CD14-positive monocyte (primary cell): ENCODE measurements at regions not wholly inside any gene's neighbourhood (a gene's known extent, or its start where the extent isn't known, plus 50 kb on each side); places are given as distances from the start of the nearest gene placed in this dataset.

Experiments used
- DNase-seq, 3 donors: peaks; one replicate each; pipeline ENCODE4 v3.0.0-alpha.2; 2011 to 2022
- H2AFZ ChIP-seq: 2 replicates; pipeline ENCODE4 v1.6.0; 2012; ENCODE audit warnings: mild to moderate bottlenecking, low read depth, low read length, inconsistent platforms; ENCODE audit not compliant: insufficient read depth, poor library complexity, severe bottlenecking
- H3K27ac ChIP-seq, 2 donors: 1 replicate in 1 of 2; 2 replicates in 1 of 2; pipeline ENCODE4 v1.5.1; 2012 to 2013; ENCODE audit warnings: low read length in 2 of 2, control low read depth in 1 of 2, inconsistent platforms in 1 of 2, low read depth in 1 of 2, mild to moderate bottlenecking in 1 of 2
- H3K27me3 ChIP-seq, 2 donors: one replicate each; pipeline versions ENCODE4 v1.6.0 to v1.6.1; 2011 to 2013; ENCODE audit warnings: low read length in 2 of 2; ENCODE audit not compliant: control insufficient read depth in 2 of 2, insufficient read depth in 2 of 2
- H3K36me3 ChIP-seq, 2 donors: replicated peaks in 1 of 2; 1 replicate in 1 of 2; 2 replicates in 1 of 2; pipeline versions ENCODE4 v1.5.1 to v1.6.1; 2012 to 2013; ENCODE audit warnings: low read length in 2 of 2, control low read depth in 1 of 2, inconsistent platforms in 1 of 2, mild to moderate bottlenecking in 1 of 2; ENCODE audit not compliant: insufficient read depth in 2 of 2, control insufficient read depth in 1 of 2
- H3K4me1 ChIP-seq, 2 donors: 1 replicate in 1 of 2; 2 replicates in 1 of 2; pipeline versions ENCODE4 v1.5.1 to v1.6.1; 2012 to 2013; ENCODE audit warnings: low read length in 2 of 2, control low read depth in 1 of 2, inconsistent platforms in 1 of 2, mild to moderate bottlenecking in 1 of 2, moderate library complexity in 1 of 2; ENCODE audit not compliant: insufficient read depth in 2 of 2, control insufficient read depth in 1 of 2
- H3K4me2 ChIP-seq: replicated peaks from 2 replicates; pipeline ENCODE3; 2012; ENCODE audit warnings: low read length, moderate library complexity, mild to moderate bottlenecking; ENCODE audit not compliant: poor library complexity, severe bottlenecking; ENCODE audit errors: extremely low read depth
- H3K4me3 ChIP-seq, 3 experiments: fragments of 200-600 bp in 1 of 3; sonication (generic) in 1 of 3; replicated peaks in 1 of 3; 1 replicate in 2 of 3; 2 replicates in 1 of 3; pipeline ENCODE4 v1.5.1; 2011 to 2013; ENCODE audit warnings: low read length in 3 of 3, mild to moderate bottlenecking in 3 of 3, control low read depth in 2 of 3, low read depth in 2 of 3, inconsistent platforms in 1 of 3, moderate library complexity in 1 of 3
- H3K79me2 ChIP-seq: 2 replicates; pipeline ENCODE4 v1.6.0; 2012; ENCODE audit warnings: mild to moderate bottlenecking, control low read depth, inconsistent platforms, low read length, moderate library complexity; ENCODE audit not compliant: insufficient read depth
- H3K9ac ChIP-seq: 2 replicates; pipeline ENCODE4 v1.6.0; 2017; ENCODE audit warnings: low read length, mild to moderate bottlenecking; ENCODE audit not compliant: insufficient read depth, poor library complexity, severe bottlenecking
- H3K9me3 ChIP-seq, 2 donors: replicated peaks in 1 of 2; 1 replicate in 1 of 2; 2 replicates in 1 of 2; pipeline versions ENCODE4 v1.5.1 to v1.6.1; 2012 to 2013; ENCODE audit warnings: low read length in 2 of 2, control low read depth in 1 of 2; ENCODE audit not compliant: control insufficient read depth in 1 of 2, insufficient read depth in 1 of 2
- H4K20me1 ChIP-seq: 2 replicates; pipeline ENCODE4 v1.6.0; 2012; ENCODE audit warnings: mild to moderate bottlenecking, low read length, control low read depth, moderate library complexity; ENCODE audit not compliant: insufficient read depth
- H3K27ac Mint-ChIP-seq, 7 donors: one replicate each; pipeline ENCODE4 v1.8.0; 2020; ENCODE audit warnings: mild to moderate bottlenecking in 7 of 7, mixed read lengths in 7 of 7, moderate library complexity in 6 of 7, inconsistent platforms in 2 of 7
- H3K27me3 Mint-ChIP-seq, 3 donors: one replicate each; pipeline ENCODE4 v1.8.0; 2021 to 2022; ENCODE audit warnings: low read depth in 3 of 3, mild to moderate bottlenecking in 3 of 3, mixed read lengths in 3 of 3, moderate library complexity in 3 of 3, inconsistent platforms in 1 of 3
- H3K36me3 Mint-ChIP-seq, 2 donors: one replicate each; pipeline ENCODE4 v1.8.0; 2020; ENCODE audit warnings: mixed read lengths in 2 of 2, inconsistent platforms in 1 of 2, mild to moderate bottlenecking in 1 of 2
- H3K4me1 Mint-ChIP-seq: one replicate; pipeline ENCODE4 v1.8.0; 2020; ENCODE audit warnings: mild to moderate bottlenecking, mixed read lengths
- H3K4me3 Mint-ChIP-seq, 2 donors: one replicate each; pipeline ENCODE4 v1.8.0; 2020; ENCODE audit warnings: mild to moderate bottlenecking in 2 of 2, mixed read lengths in 2 of 2, moderate library complexity in 1 of 2
- H3K9me3 Mint-ChIP-seq, 7 donors: one replicate each; pipeline ENCODE4 v1.8.0; 2020 to 2022; ENCODE audit warnings: mixed read lengths in 7 of 7, mild to moderate bottlenecking in 6 of 7, moderate library complexity in 6 of 7, inconsistent platforms in 2 of 7
- CTCF ChIP-seq: fragments of 200-600 bp; IDR thresholded peaks from one replicate; pipeline ENCODE4 v1.8.0; 2022; ENCODE audit warnings: antibody characterized with exemption, mild to moderate bottlenecking
- WGBS: methylation state at CpG from one replicate; pipeline ENCODE4 v1.1.5; 2013; ENCODE audit warnings: missing lambda C conversion rate; ENCODE audit not compliant: insufficient coverage; 5-methylcytosine and 5-hydroxymethylcytosine counted together
- intact Hi-C, 2 donors: fragments of 100-400 bp; cut with micrococcal nuclease; formaldehyde crosslinking; loops; one replicate each; pipeline versions ENCODE4 v1.15.0 to v1.15.1; 2023

- Histone ChIP-seq H3K4me1 (peaks cover 46 to 50% of the 10 kb centered on the region in 2 donors), H3K4me3 (no peak overlapping the region), H3K36me3 (no peaks in the 10 kb centered on the region), H2AFZ (peak overlapping the region; percentile 18), H3K79me2 (no peaks in the 10 kb centered on the region), H4K20me1 (no peaks in the 10 kb centered on the region), H3K4me2 (no peak overlapping the region), H3K27me3 (no peaks in the 10 kb centered on the region), H3K9me3 (no peaks in the 10 kb centered on the region), H3K27ac (peak overlapping the region in 1 of 2 donors; percentile 61), H3K9ac (no peak overlapping the region)
- Mint-ChIP-seq H3K9me3 (peaks cover 0 to 5% (median 0%) of the 10 kb centered on the region in 7 donors), H3K27ac (peak overlapping the region; percentile 35 to 82 (median 55)), H3K4me1 (peaks cover 52% of the 10 kb centered on the region), H3K4me3 (no peak overlapping the region), H3K36me3 (peaks cover 0 to 4% of the 10 kb centered on the region in 2 donors), H3K27me3 (peaks cover 0 to 1% (median 0%) of the 10 kb centered on the region in 3 donors)
- TF ChIP-seq CTCF: no peak
- WGBS: 80% methylated on average over 1 of the region's 2 CpGs
- DNase-seq: no peak
- intact Hi-C loops: no loop called here
Observed at GRCh38 chr5:74241751-74242140, 398.8 kb downstream of the ENC1 start.

GRCh38 chr5:74240783-74241750 is 399.5 kb downstream of the ENC1 start:
- Mint-ChIP-seq H3K4me1 (peaks cover 52% of the 10 kb centered on the region), H3K9me3 (peaks cover 0 to 5% (median 0%) of the 10 kb centered on the region in 7 donors), H3K27ac (peak overlapping the region; percentile 35 to 82 (median 55)), H3K27me3 (peaks cover 0 to 1% (median 0%) of the 10 kb centered on the region in 3 donors), H3K36me3 (peaks cover 0 to 4% of the 10 kb centered on the region in 2 donors), H3K4me3 (no peak overlapping the region)
- TF ChIP-seq CTCF: no peak
- Histone ChIP-seq H3K27me3 (no peaks in the 10 kb centered on the region), H3K4me2 (no peak overlapping the region), H2AFZ (peak overlapping the region; percentile 18), H3K9ac (no peak overlapping the region), H3K36me3 (no peaks in the 10 kb centered on the region), H3K4me3 (peak overlapping the region in 1 of 3 experiments; percentile 3), H3K9me3 (no peaks in the 10 kb centered on the region), H3K79me2 (no peaks in the 10 kb centered on the region), H4K20me1 (no peaks in the 10 kb centered on the region), H3K4me1 (peaks cover 46 to 50% of the 10 kb centered on the region in 2 donors), H3K27ac (peak overlapping the region in 1 of 2 donors; percentile 61)
- WGBS: 56% methylated on average over 3 of the region's 5 CpGs
- peak; percentile 19 to 43 (median 32) for DNase-seq
- intact Hi-C loops: no loop called here
